ENCODE measurements at regions not wholly inside any gene's neighbourhood (a gene's known extent, or its start where the extent isn't known, plus 50 kb on each side); places are given as distances from the start of the nearest gene placed in this dataset.

- TF ChIP-seq ZNF8 (CRISPR knock-in tag; IDR thresholded peaks at IDR 0.05) (no peak), TCF4 (CRISPR knock-in tag; IDR thresholded peaks at IDR 0.05; ENCODE audit: borderline replicate concordance) (no peak), ESRRG (CRISPR knock-in tag; IDR thresholded peaks at IDR 0.05) (no peak), GLIS3 (CRISPR knock-in tag; IDR thresholded peaks at IDR 0.05) (no peak), ZFP3 (CRISPR knock-in tag; IDR thresholded peaks at IDR 0.05) (no peak), ZFP30 (CRISPR knock-in tag; IDR thresholded peaks at IDR 0.05) (no peak)
- TF ChIP-seq, protein P1, sequence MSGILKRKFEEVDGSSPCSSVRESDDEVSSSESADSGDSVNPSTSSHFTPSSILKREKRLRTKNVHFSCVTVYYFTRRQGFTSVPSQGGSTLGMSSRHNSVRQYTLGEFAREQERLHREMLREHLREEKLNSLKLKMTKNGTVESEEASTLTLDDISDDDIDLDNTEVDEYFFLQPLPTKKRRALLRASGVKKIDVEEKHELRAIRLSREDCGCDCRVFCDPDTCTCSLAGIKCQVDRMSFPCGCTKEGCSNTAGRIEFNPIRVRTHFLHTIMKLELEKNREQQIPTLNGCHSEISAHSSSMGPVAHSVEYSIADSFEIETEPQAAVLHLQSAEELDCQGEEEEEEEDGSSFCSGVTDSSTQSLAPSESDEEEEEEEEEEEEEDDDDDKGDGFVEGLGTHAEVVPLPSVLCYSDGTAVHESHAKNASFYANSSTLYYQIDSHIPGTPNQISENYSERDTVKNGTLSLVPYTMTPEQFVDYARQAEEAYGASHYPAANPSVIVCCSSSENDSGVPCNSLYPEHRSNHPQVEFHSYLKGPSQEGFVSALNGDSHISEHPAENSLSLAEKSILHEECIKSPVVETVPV (CRISPR knock-in tag; IDR thresholded peaks at IDR 0.05): no peak
- TF ChIP-seq, protein P2, sequence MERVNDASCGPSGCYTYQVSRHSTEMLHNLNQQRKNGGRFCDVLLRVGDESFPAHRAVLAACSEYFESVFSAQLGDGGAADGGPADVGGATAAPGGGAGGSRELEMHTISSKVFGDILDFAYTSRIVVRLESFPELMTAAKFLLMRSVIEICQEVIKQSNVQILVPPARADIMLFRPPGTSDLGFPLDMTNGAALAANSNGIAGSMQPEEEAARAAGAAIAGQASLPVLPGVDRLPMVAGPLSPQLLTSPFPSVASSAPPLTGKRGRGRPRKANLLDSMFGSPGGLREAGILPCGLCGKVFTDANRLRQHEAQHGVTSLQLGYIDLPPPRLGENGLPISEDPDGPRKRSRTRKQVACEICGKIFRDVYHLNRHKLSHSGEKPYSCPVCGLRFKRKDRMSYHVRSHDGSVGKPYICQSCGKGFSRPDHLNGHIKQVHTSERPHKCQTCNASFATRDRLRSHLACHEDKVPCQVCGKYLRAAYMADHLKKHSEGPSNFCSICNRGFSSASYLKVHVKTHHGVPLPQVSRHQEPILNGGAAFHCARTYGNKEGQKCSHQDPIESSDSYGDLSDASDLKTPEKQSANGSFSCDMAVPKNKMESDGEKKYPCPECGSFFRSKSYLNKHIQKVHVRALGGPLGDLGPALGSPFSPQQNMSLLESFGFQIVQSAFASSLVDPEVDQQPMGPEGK (CRISPR knock-in tag; IDR thresholded peaks at IDR 0.05; ENCODE audit: borderline replicate concordance): no peak
- no peak for ATAC-seq
These were observed 357.6 kb upstream of the SALL1 start for GRCh38 chr16:51508490-51509212.

DNA sequence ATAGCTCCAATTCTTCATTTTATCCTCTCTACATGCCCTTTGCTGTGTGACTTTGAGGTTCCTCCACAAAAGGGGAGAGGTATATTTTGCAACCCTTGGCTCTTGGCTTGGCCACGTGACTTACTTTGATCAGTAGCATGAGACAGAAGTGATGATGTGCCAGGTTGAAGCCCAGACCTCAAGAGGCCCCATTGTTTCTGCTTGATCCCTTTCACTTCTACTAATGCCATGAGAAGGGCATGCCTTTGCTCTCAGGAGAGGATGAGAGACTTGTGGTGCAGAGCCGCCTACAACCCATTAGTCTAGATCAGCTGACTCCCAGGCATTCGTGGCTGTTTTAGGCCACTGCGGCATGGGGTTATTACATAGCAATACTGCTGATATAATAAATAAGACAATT, 356.2 kb upstream of the SALL1 start:
- TF ChIP-seq, protein P2 (CRISPR knock-in tag; IDR thresholded peaks at IDR 0.05; ENCODE audit: borderline replicate concordance): no peak
- TF ChIP-seq ZFP30 (CRISPR knock-in tag; IDR thresholded peaks at IDR 0.05) (no peak), ZC3H10 (CRISPR knock-in tag; IDR thresholded peaks at IDR 0.05) (no peak), ESRRG (CRISPR knock-in tag; IDR thresholded peaks at IDR 0.05) (no peak), ZNF565 (CRISPR knock-in tag; conservative IDR thresholded peaks at IDR 0.05; ENCODE audit: low read depth) (no peak), POU6F1 (CRISPR knock-in tag; IDR thresholded peaks at IDR 0.05; ENCODE audit: borderline replicate concordance, low read depth) (no peak), RARB (CRISPR knock-in tag; IDR thresholded peaks at IDR 0.05) (no peak), OSR1 (CRISPR knock-in tag; IDR thresholded peaks at IDR 0.05) (no peak), ZNF8 (CRISPR knock-in tag; IDR thresholded peaks at IDR 0.05) (no peak), ZNF70 (CRISPR knock-in tag; IDR thresholded peaks at IDR 0.05) (no peak), TCF4 (CRISPR knock-in tag; IDR thresholded peaks at IDR 0.05; ENCODE audit: borderline replicate concordance) (no peak), ISL1 (CRISPR knock-in tag; IDR thresholded peaks at IDR 0.05) (no peak), BACH2 (CRISPR knock-in tag; IDR thresholded peaks at IDR 0.05; ENCODE audit: borderline replicate concordance) (no peak), TOX (CRISPR knock-in tag; IDR thresholded peaks at IDR 0.05; ENCODE audit: borderline replicate concordance) (no peak)
- TF ChIP-seq, protein P3, sequence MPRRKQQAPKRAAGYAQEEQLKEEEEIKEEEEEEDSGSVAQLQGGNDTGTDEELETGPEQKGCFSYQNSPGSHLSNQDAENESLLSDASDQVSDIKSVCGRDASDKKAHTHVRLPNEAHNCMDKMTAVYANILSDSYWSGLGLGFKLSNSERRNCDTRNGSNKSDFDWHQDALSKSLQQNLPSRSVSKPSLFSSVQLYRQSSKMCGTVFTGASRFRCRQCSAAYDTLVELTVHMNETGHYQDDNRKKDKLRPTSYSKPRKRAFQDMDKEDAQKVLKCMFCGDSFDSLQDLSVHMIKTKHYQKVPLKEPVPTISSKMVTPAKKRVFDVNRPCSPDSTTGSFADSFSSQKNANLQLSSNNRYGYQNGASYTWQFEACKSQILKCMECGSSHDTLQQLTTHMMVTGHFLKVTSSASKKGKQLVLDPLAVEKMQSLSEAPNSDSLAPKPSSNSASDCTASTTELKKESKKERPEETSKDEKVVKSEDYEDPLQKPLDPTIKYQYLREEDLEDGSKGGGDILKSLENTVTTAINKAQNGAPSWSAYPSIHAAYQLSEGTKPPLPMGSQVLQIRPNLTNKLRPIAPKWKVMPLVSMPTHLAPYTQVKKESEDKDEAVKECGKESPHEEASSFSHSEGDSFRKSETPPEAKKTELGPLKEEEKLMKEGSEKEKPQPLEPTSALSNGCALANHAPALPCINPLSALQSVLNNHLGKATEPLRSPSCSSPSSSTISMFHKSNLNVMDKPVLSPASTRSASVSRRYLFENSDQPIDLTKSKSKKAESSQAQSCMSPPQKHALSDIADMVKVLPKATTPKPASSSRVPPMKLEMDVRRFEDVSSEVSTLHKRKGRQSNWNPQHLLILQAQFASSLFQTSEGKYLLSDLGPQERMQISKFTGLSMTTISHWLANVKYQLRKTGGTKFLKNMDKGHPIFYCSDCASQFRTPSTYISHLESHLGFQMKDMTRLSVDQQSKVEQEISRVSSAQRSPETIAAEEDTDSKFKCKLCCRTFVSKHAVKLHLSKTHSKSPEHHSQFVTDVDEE (CRISPR knock-in tag; IDR thresholded peaks at IDR 0.05): no peak
- TF ChIP-seq, protein P1 (CRISPR knock-in tag; IDR thresholded peaks at IDR 0.05): no peak
- ATAC-seq: no peak
